Right lobe of liver (tissue), 6 donors: ENCODE measurements at regions not wholly inside any gene's neighbourhood (a gene's known extent, or its start where the extent isn't known, plus 50 kb on each side); places are given as distances from the start of the nearest gene placed in this dataset.

Experiments used
- ATAC-seq, 4 donors: fragments of 200-7000 bp; cut with Tn5 transposase; one replicate each; pipeline ENCODE4 v1.9.1; 2020; ENCODE audit warnings: mild to moderate bottlenecking in 4 of 4, moderate library complexity in 4 of 4
- DNase-seq, 3 donors: peaks; one replicate each; pipeline ENCODE4 v3.0.0-alpha.2; 2020
- H3K27ac ChIP-seq, 3 donors: fragments of 200-600 bp; one replicate each; pipeline ENCODE4 v1.8.0; 2022
- H3K27me3 ChIP-seq, 2 donors: fragments of 200-600 bp; one replicate each; pipeline ENCODE4 v1.8.0; 2022
- H3K36me3 ChIP-seq, 4 donors: fragments of 200-600 bp; sonication (generic) in 1 of 4; one replicate each; pipeline versions ENCODE4 v1.5.1 to v1.8.0; 2017 to 2022; ENCODE audit warnings: control low read depth in 1 of 4
- H3K4me1 ChIP-seq, 4 donors: fragments of 200-600 bp; sonication (generic) in 1 of 4; one replicate each; pipeline versions ENCODE4 v1.5.1 to v1.8.0; 2017 to 2022; ENCODE audit warnings: control low read depth in 1 of 4
- H3K4me3 ChIP-seq, 3 donors: fragments of 200-600 bp; one replicate each; pipeline ENCODE4 v1.8.0; 2022
- H3K9me3 ChIP-seq, 4 donors: fragments of 200-600 bp; sonication (generic) in 1 of 4; one replicate each; pipeline versions ENCODE4 v1.5.1 to v1.8.0; 2017 to 2022; ENCODE audit warnings: control low read depth in 1 of 4
- CTCF ChIP-seq, 4 donors: fragments of 200-600 bp in 3 of 4; fragments of 450-650 bp in 1 of 4; IDR thresholded peaks; one replicate each; pipeline versions ENCODE4 v1.5.1 to v1.8.0; 2016 to 2022; ENCODE audit warnings: antibody characterized with exemption in 4 of 4, mild to moderate bottlenecking in 2 of 4
- POLR2A ChIP-seq: fragments of 450-650 bp; IDR thresholded peaks from one replicate; pipeline ENCODE4 v1.6.1; 2017; ENCODE audit warnings: antibody characterized with exemption, mild to moderate bottlenecking
- WGBS: methylation state at CpG from one replicate; pipeline ENCODE4 v1.1.6; 2018; ENCODE audit warnings: low coverage, low lambda C conversion rate; ENCODE audit not compliant: insufficient coverage; ENCODE audit errors: missing lambda C conversion rate; 5-methylcytosine and 5-hydroxymethylcytosine counted together
- intact Hi-C, 2 donors: fragments of 100-400 bp; cut with DNase I; formaldehyde crosslinking; loops; one replicate each; pipeline versions ENCODE4 v1.11.2 to v1.14.1; 2022
- donor health status: DM: no; HTN: yes; CAD: no.
- donor health status: DM: no; HTN: no; CAD: no.
- donor health status: DM: no; HTN: no; CAD: no.
- donor health status: DM: no; HTN: yes; CAD: no.
- donor health status: DM: no; HTN: yes; CAD: no.

GRCh38 chr9:36521148-36521547, 51.5 kb upstream of the MELK start:
- no peak overlapping the region for H3K27ac ChIP-seq
- H3K9me3 ChIP-seq: no peaks in the 10 kb centered on the region
- TF ChIP-seq POLR2A (no peak), CTCF (IDR thresholded peaks at IDR 0.05) (no peak)
- 58% methylated on average over 4 of the region's 4 CpGs for WGBS
- intact Hi-C loops: no loop called here
- DNase-seq (no peak), ATAC-seq (no peak)
- H3K4me3 ChIP-seq: no peak overlapping the region
- H3K4me1 ChIP-seq: no peaks in the 10 kb centered on the region
- no peaks in the 10 kb centered on the region for H3K27me3 ChIP-seq
- H3K36me3 ChIP-seq: no peaks in the 10 kb centered on the region

GRCh38 chr9:36517131-36517530, 55.6 kb upstream of the MELK start:
- H3K36me3 ChIP-seq: no peaks in the 10 kb centered on the region
- no peak for DNase-seq
- no peaks in the 10 kb centered on the region for H3K9me3 ChIP-seq
- no peaks in the 10 kb centered on the region for H3K4me1 ChIP-seq
- no peak overlapping the region for H3K27ac ChIP-seq
- TF ChIP-seq CTCF (IDR thresholded peaks at IDR 0.05) (no peak), POLR2A (no peak)
- H3K4me3 ChIP-seq: no peak overlapping the region
- intact Hi-C loops: no loop called here
- no peak for ATAC-seq
- no peaks in the 10 kb centered on the region for H3K27me3 ChIP-seq

- Histone ChIP-seq H3K9me3 (no peaks in the 10 kb centered on the region), H3K27me3 (no peaks in the 10 kb centered on the region), H3K4me1 (peaks cover 0 to 5% (median 0%) of the 10 kb centered on the region in 4 donors), H3K36me3 (no peaks in the 10 kb centered on the region), H3K27ac (no peak overlapping the region), H3K4me3 (no peak overlapping the region)
- WGBS: 63% methylated on average over 4 of the region's 4 CpGs
- intact Hi-C loops: no loop called here
- no peak for ATAC-seq
- no peak for DNase-seq
- no peak for TF ChIP-seq POLR2A
- TF ChIP-seq CTCF (IDR thresholded peaks at IDR 0.05): no peak
Measured at GRCh38 chr9:36504156-36504555, 68.5 kb upstream of the MELK start.

- Histone ChIP-seq H3K4me1 (peaks cover 0 to 5% (median 0%) of the 10 kb centered on the region in 4 donors), H3K9me3 (no peaks in the 10 kb centered on the region), H3K36me3 (no peaks in the 10 kb centered on the region), H3K4me3 (no peak overlapping the region), H3K27me3 (no peaks in the 10 kb centered on the region), H3K27ac (no peak overlapping the region)
- WGBS: 78% methylated on average over 5 of the region's 6 CpGs
- TF ChIP-seq CTCF (IDR thresholded peaks at IDR 0.05) (no peak), POLR2A (no peak)
- no peak for DNase-seq
- intact Hi-C loops: no loop called here
- ATAC-seq: no peak
Measured at GRCh38 chr9:36503172-36504088, 69.3 kb upstream of the MELK start.
